Breast epithelium (tissue), 3 donors: ENCODE measurements at regions not wholly inside any gene's neighbourhood (a gene's known extent, or its start where the extent isn't known, plus 50 kb on each side); places are given as distances from the start of the nearest gene placed in this dataset.

Experiments used
- POLR2A ChIP-seq: fragments of 450-650 bp; IDR thresholded peaks from one replicate; pipeline ENCODE4 v1.6.1; 2016; ENCODE audit warnings: antibody characterized with exemption, mild to moderate bottlenecking, moderate library complexity
- TF ChIP-seq, protein P1 (sequence below), 3 donors: fragments of 450-650 bp; IDR thresholded peaks; one replicate each; pipeline ENCODE4 v1.5.1; 2016 to 2017; ENCODE audit warnings: antibody characterized with exemption in 3 of 3, mild to moderate bottlenecking in 3 of 3, moderate library complexity in 3 of 3

DNA sequence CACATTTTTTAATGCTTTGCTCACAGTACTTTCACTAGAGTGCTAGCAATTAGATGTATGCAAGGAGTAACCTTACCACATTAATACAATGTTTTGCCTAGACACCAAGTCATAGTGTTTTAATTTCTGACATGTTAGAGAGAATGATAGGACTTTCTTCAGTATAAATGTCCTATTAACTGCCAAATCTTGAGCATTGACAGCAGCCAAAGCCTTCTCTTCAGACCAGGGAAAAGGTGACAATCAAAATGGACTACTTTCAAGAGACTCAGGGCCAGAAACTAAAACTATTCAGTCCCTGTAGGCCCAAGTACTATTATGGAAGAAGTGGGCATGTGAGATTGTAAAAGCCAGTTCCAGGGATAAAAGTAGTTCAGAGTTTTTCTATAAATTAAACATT, 201.4 kb upstream of the PCDH15 start:
- TF ChIP-seq, protein P1, sequence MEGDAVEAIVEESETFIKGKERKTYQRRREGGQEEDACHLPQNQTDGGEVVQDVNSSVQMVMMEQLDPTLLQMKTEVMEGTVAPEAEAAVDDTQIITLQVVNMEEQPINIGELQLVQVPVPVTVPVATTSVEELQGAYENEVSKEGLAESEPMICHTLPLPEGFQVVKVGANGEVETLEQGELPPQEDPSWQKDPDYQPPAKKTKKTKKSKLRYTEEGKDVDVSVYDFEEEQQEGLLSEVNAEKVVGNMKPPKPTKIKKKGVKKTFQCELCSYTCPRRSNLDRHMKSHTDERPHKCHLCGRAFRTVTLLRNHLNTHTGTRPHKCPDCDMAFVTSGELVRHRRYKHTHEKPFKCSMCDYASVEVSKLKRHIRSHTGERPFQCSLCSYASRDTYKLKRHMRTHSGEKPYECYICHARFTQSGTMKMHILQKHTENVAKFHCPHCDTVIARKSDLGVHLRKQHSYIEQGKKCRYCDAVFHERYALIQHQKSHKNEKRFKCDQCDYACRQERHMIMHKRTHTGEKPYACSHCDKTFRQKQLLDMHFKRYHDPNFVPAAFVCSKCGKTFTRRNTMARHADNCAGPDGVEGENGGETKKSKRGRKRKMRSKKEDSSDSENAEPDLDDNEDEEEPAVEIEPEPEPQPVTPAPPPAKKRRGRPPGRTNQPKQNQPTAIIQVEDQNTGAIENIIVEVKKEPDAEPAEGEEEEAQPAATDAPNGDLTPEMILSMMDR (IDR thresholded peaks at IDR 0.05) = no peak
- TF ChIP-seq POLR2A = no peak
